ENCODE measurements at regions not wholly inside any gene's neighbourhood (a gene's known extent, or its start where the extent isn't known, plus 50 kb on each side); places are given as distances from the start of the nearest gene placed in this dataset.

GRCh38 chr4:136664988-136665387 is 867.3 kb downstream of the PCDH18 start:
- DNase-seq (ENCODE audit: low spot score), result no peak

- DNase-seq (ENCODE audit: low spot score), result no peak
Measured at GRCh38 chr4:136662539-136662938, 869.8 kb downstream of the PCDH18 start.

- no peak for DNase-seq (ENCODE audit: low spot score)
Measured at GRCh38 chr4:136653640-136654406, 878.5 kb downstream of the PCDH18 start.

- DNase-seq (ENCODE audit: low spot score), result no peak
Measured at GRCh38 chr4:136651932-136652331, 880.4 kb downstream of the PCDH18 start.

- DNase-seq (ENCODE audit: low spot score), result no peak
Measured at GRCh38 chr4:136651278-136651667, 881.0 kb downstream of the PCDH18 start.

- no peak for DNase-seq (ENCODE audit: low spot score)
Measured at GRCh38 chr4:136650541-136651277, 881.6 kb downstream of the PCDH18 start.

- DNase-seq (ENCODE audit: low spot score), result no peak
Measured at GRCh38 chr4:136644279-136644678, 888.0 kb downstream of the PCDH18 start.

- DNase-seq (ENCODE audit: low spot score), result no peak
Measured at GRCh38 chr4:136643416-136643815, 888.9 kb downstream of the PCDH18 start.

GRCh38 chr4:136637071-136637777 is 895.1 kb downstream of the PCDH18 start:
- DNase-seq (ENCODE audit: low spot score), result no peak

GRCh38 chr4:136636155-136636554 is 896.1 kb downstream of the PCDH18 start:
- DNase-seq (ENCODE audit: low spot score), result no peak

GRCh38 chr4:136634121-136634520 is 898.2 kb downstream of the PCDH18 start:
- no peak for DNase-seq (ENCODE audit: low spot score)

GRCh38 chr4:136599890-136600289 is 932.4 kb downstream of the PCDH18 start:
- DNase-seq (ENCODE audit: low spot score), result no peak

- no peak for DNase-seq (ENCODE audit: low spot score)
Measured at GRCh38 chr4:136590440-136590839, 941.9 kb downstream of the PCDH18 start.

- no peak for DNase-seq (ENCODE audit: low spot score)
Measured at GRCh38 chr4:136583567-136583966, 948.7 kb downstream of the PCDH18 start.

GRCh38 chr4:136581119-136581518 is 951.2 kb downstream of the PCDH18 start:
- DNase-seq (ENCODE audit: low spot score), result no peak

- no peak for DNase-seq (ENCODE audit: low spot score)
Measured at GRCh38 chr4:136575146-136575545, 957.1 kb downstream of the PCDH18 start.

- no peak for DNase-seq (ENCODE audit: low spot score)
Measured at GRCh38 chr4:136573460-136573859, 958.8 kb downstream of the PCDH18 start.

- no peak for DNase-seq (ENCODE audit: low spot score)
Measured at GRCh38 chr4:136571315-136571714, 961.0 kb downstream of the PCDH18 start.

- DNase-seq (ENCODE audit: low spot score), result no peak
Measured at GRCh38 chr4:136562834-136563233, 969.5 kb downstream of the PCDH18 start.

- no peak for DNase-seq (ENCODE audit: low spot score)
Measured at GRCh38 chr4:136558940-136559494, 973.3 kb downstream of the PCDH18 start.

- DNase-seq (ENCODE audit: low spot score), result no peak
Measured at GRCh38 chr4:136557396-136557795, 974.9 kb downstream of the PCDH18 start.

GRCh38 chr4:136554033-136554432 is 978.3 kb downstream of the PCDH18 start:
- no peak for DNase-seq (ENCODE audit: low spot score)

GRCh38 chr4:136551753-136552152 is 980.5 kb downstream of the PCDH18 start:
- no peak for DNase-seq (ENCODE audit: low spot score)

All from AG08395 (cell line).